GM10248 (cell line): ENCODE measurements at regions not wholly inside any gene's neighbourhood (a gene's known extent, or its start where the extent isn't known, plus 50 kb on each side); places are given as distances from the start of the nearest gene placed in this dataset.

Experiments
- CTCF ChIA-PET: fragments of 300-600 bp; sonication (Branson Sonifier 250); formaldehyde crosslinking; extraction: SDS; loops from one replicate; lab custom pipeline; 2021; ENCODE audit warnings: antibody characterized with exemption; lab: Yijun Ruan, JAX
- POLR2A ChIA-PET: fragments of 350-650 bp; sonication (Branson Sonifier 250); formaldehyde crosslinking; extraction: SDS; loops from one replicate; lab custom pipeline; 2020; ENCODE audit warnings: antibody characterized with exemption; lab: Yijun Ruan, JAX
- DNase-seq: peaks from one replicate; pipeline ENCODE4 v3.0.0; 2012; ENCODE audit errors: extremely low spot score
- TF ChIP-seq, protein P1 (sequence below): IDR thresholded peaks from 2 replicates; pipeline ENCODE4 v1.5.1; 2012; ENCODE audit warnings: mild to moderate bottlenecking, low read depth; ENCODE audit errors: extremely low read depth, missing control alignments, control extremely low read depth

DNA sequence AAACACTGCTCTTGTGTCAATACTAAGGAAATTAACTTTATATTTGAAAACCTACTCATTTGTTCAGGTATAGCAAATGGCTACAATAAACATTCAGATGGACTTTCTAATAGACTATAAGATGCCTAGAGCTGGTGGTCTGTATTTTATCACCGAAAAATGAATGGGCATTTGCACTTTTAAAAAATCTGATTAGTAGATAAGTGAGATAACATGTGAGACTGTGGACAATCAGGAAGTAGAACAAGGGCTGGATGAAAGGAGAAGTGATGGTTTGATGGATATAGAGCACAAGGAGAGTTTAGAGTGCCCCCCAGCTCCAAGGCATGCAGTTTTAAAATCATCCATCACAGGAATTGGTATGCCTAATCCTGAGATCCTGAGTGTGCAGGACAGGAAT, 308.4 kb upstream of the RARB start:
- ChIA-PET POLR2A (no interaction called here), CTCF (interaction anchor here (2.6 kb wide), 1 partner anchor 10 kb away, joined by 5 read pairs; no protein-coding TSS in a partner anchor)
- TF ChIP-seq, protein P1, sequence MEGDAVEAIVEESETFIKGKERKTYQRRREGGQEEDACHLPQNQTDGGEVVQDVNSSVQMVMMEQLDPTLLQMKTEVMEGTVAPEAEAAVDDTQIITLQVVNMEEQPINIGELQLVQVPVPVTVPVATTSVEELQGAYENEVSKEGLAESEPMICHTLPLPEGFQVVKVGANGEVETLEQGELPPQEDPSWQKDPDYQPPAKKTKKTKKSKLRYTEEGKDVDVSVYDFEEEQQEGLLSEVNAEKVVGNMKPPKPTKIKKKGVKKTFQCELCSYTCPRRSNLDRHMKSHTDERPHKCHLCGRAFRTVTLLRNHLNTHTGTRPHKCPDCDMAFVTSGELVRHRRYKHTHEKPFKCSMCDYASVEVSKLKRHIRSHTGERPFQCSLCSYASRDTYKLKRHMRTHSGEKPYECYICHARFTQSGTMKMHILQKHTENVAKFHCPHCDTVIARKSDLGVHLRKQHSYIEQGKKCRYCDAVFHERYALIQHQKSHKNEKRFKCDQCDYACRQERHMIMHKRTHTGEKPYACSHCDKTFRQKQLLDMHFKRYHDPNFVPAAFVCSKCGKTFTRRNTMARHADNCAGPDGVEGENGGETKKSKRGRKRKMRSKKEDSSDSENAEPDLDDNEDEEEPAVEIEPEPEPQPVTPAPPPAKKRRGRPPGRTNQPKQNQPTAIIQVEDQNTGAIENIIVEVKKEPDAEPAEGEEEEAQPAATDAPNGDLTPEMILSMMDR = no peak
- DNase-seq = no peak

DNA sequence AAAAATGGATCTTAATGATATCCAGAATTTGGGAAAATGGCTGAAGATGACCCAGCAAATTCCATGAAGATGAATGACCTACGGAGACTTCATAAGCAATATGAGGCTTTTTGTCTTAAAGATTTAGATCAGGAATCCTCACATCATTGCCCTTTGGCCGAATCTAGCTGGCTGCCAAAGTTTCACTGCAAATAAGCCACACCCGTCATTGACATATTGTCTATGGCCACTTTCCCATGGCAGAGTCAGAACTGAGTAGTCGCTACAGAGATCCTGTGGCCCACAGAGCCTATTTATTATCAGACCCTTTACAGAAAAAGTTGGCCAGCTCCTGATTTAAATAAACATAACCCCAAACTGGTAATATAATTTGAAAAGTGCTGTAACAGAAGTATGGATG, 307.4 kb upstream of the RARB start:
- TF ChIP-seq, protein P1 = no peak
- ChIA-PET CTCF (interaction anchor here (1.7 kb wide), 1 partner anchor 19 kb away, joined by 5 read pairs; no protein-coding TSS in a partner anchor), POLR2A (no interaction called here)
- DNase-seq = no peak

DNA sequence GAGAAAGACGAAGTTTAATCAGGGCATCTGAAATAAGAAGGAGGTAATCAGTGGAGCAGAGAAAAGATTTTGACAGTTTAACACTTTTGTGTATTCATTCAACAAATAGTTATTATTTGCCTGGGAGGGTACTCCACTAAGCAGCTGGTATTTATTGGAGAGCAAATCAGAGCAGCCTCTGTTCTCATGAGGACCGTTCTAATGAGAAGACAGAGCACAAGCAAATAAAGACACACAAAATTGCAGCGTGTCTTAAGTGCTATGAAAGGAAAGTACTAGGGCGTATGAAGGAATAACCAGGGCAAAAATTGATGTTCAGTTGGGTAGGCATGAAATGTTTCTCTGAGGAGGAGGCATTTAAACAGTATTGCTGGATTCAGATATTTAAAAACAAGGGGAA, 302.9 kb upstream of the RARB start:
- POLR2A ChIA-PET = no interaction called here
- CTCF ChIA-PET = no interaction called here
- DNase-seq = no peak
- TF ChIP-seq, protein P1 = no peak

DNA sequence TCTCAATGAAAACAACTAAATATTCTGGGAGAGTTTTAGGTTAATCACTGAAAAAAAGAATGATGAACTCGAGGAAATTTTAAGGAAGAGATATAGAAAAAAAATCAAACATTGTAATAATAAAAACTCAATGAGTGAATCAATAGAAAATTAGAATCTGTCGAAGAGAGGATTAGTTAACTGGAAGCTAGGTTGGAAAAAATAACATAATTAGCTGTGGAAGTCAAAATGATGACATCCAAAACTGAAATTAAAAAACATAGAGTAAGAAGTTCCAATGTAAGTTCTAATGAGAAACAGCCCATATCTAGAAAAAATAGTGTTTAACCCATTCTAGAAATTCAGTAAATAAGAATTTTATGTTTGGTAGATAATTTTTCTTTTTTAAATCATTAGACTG, 299.3 kb upstream of the RARB start:
- no peak for DNase-seq
- TF ChIP-seq, protein P1 = no peak
- CTCF ChIA-PET = interaction anchor here (1.3 kb wide), 1 partner anchor 11 kb away, joined by 3 read pairs; no protein-coding TSS in a partner anchor
- POLR2A ChIA-PET = no interaction called here

DNA sequence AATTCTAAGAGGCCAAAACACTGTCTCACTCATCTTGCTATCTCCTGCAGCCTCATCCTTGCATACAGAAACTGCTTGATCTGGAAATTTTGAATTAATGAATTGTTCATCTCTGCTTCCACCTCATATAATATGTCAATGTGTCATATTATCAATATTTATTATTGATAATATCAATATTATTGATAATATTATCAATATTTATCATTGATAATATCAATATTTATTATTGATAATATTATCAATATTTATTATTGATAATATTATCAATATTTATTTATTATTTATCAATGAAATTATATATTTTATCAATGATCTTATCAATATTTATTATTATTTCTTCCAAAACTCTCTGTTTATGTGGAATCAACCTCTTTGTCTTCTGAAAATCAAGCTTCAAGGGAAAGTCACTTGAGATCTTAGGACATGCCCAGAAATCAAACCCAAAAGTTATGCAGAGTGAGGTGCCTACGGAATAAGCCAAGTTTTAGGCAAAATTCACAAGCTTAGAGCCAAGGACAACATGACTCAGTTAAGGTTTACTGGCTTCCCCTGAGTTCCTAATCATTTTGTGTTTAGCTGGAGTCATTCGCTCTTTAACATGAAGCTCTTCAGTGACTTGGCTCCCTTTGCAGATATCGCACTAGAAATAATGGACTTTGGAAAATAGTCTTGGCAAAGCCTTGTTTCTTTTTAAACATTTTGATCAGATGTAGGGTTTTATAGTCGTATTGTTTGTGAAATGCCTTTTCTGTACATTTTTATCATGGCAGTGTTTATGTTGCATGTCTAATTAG, 297.1 kb upstream of the RARB start:
- ChIA-PET POLR2A (no interaction called here), CTCF (interaction anchor here (1.2 to 1.8 kb wide), 2 partner anchors 12 to 37 kb away, joined by 3 to 4 read pairs; no protein-coding TSS in a partner anchor)
- no peak for DNase-seq
- TF ChIP-seq, protein P1 = no peak

DNA sequence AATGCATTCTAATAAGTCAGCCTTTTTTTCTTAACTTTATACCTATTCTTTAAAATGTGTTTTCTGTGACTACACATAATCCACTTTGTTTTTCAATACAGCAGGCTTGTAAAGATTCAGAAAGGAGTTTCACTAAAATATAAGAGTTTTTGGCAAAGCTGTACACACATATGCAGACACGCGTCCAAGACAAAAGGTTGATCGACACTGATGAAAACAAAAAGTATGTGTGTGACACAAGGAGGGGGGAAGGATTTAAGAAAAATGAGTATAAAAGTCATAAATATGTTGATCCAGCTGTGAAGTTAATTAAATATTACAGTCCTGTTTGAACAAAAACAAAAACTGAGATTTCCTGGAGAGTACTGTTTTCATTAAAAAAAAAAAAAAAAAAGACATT, 294.5 kb upstream of the RARB start:
- no peak for DNase-seq
- TF ChIP-seq, protein P1 = no peak
- ChIA-PET POLR2A (no interaction called here), CTCF (interaction anchor here (1.3 kb wide), 1 partner anchor 11 kb away, joined by 3 read pairs; no protein-coding TSS in a partner anchor)
